Peyer's patch (tissue), 4 donors: ENCODE measurements at regions not wholly inside any gene's neighbourhood (a gene's known extent, or its start where the extent isn't known, plus 50 kb on each side); places are given as distances from the start of the nearest gene placed in this dataset.

Experiments
- DNase-seq, 3 donors: peaks; one replicate each; pipeline ENCODE4 v3.0.0-alpha.2; 2017 to 2019
- H3K27ac ChIP-seq, 4 donors: fragments of 200-600 bp; sonication (generic); one replicate each; pipeline ENCODE4 v1.5.1; 2016 to 2019
- H3K27me3 ChIP-seq, 2 donors: fragments of 200-600 bp; sonication (generic); one replicate each; pipeline ENCODE4 v1.5.1; 2019
- H3K36me3 ChIP-seq, 3 donors: fragments of 200-600 bp; sonication (generic); one replicate each; pipeline ENCODE4 v1.5.1; 2016 to 2019
- H3K4me1 ChIP-seq, 4 donors: fragments of 200-600 bp; sonication (generic); one replicate each; pipeline ENCODE4 v1.5.1; 2016 to 2019
- H3K4me3 ChIP-seq, 4 donors: fragments of 200-600 bp; sonication (generic); 1 replicate in 3 of 4; 2 replicates in 1 of 4; pipeline ENCODE4 v1.5.1; 2016 to 2019; ENCODE audit warnings: mild to moderate bottlenecking in 1 of 4
- H3K9me3 ChIP-seq, 4 donors: fragments of 200-600 bp; sonication (generic); one replicate each; pipeline ENCODE4 v1.5.1; 2016 to 2019; ENCODE audit warnings: mild to moderate bottlenecking in 1 of 4
- POLR2A ChIP-seq, 2 donors: fragments of 450-650 bp; IDR thresholded peaks; one replicate each; pipeline ENCODE4 v1.5.1; 2017; ENCODE audit warnings: antibody characterized with exemption in 2 of 2, mild to moderate bottlenecking in 2 of 2, moderate library complexity in 2 of 2
- TF ChIP-seq, protein P1 (sequence below), 6 experiments: fragments of 450-650 bp in 4 of 6; fragments of 200-600 bp in 2 of 6; sonication (generic) in 1 of 6; IDR thresholded peaks; one replicate each; pipeline ENCODE4 v1.5.1; 2017 to 2019; ENCODE audit warnings: antibody characterized with exemption in 6 of 6, mild to moderate bottlenecking in 3 of 6, moderate library complexity in 1 of 6

DNA sequence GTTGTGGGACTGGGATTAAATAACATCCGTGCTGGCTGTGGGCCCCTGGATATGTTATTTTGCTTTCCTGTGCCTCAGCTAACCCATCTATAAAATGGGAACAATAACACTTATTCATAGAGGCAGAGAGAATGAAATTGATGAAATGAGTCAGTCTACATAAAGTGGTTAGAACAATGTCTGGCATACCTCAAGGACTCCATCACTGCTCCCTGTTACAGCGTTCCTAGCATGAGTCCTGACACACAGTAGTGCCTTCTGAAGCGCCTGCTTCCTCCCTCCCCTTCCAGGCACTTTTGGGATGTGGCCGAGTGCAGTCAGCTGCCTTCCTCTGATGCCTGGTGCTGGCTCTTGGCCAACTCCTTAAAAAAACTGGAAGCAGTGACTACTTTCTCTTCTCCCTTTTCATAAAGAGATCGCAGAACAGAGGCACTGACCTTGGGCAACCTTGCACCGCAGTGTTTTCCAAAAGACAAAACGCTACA lies 108.4 kb upstream of the ZMIZ1 start:
- H3K27ac ChIP-seq: peak overlapping the region in 1 of 4 donors; percentile 50
- no peaks in the 10 kb centered on the region for H3K27me3 ChIP-seq
- H3K36me3 ChIP-seq: no peaks in the 10 kb centered on the region
- H3K4me3 ChIP-seq: no peak overlapping the region
- peak in 1 of 3 donors; percentile 71 for DNase-seq
- H3K9me3 ChIP-seq: no peaks in the 10 kb centered on the region
- H3K4me1 ChIP-seq: peaks cover 0 to 10% (median 0%) of the 10 kb centered on the region in 4 donors
- TF ChIP-seq, protein P1, sequence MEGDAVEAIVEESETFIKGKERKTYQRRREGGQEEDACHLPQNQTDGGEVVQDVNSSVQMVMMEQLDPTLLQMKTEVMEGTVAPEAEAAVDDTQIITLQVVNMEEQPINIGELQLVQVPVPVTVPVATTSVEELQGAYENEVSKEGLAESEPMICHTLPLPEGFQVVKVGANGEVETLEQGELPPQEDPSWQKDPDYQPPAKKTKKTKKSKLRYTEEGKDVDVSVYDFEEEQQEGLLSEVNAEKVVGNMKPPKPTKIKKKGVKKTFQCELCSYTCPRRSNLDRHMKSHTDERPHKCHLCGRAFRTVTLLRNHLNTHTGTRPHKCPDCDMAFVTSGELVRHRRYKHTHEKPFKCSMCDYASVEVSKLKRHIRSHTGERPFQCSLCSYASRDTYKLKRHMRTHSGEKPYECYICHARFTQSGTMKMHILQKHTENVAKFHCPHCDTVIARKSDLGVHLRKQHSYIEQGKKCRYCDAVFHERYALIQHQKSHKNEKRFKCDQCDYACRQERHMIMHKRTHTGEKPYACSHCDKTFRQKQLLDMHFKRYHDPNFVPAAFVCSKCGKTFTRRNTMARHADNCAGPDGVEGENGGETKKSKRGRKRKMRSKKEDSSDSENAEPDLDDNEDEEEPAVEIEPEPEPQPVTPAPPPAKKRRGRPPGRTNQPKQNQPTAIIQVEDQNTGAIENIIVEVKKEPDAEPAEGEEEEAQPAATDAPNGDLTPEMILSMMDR (IDR thresholded peaks at IDR 0.05): no peak
- no peak for TF ChIP-seq POLR2A (IDR thresholded peaks at IDR 0.05)

DNA sequence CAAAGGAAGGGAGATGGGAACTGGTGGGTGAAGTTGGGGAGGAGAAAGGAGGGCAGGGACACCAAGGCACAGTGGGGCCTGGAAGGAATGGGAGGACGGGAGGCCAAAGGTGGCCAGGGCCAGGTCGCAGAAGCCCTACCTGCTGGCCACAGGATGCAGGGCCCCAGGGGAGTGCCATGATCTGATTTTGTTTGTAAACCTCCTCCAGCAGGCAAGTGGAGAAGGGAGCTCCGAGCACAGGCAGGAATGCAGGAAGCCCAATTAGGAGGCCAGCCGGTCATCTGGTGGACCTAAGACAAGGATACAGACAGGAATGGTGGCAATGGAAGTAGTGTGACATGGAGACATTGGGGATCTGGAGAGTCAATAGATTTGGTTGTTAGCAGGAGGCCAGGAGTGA lies 107.0 kb upstream of the ZMIZ1 start:
- Histone ChIP-seq H3K36me3 (no peaks in the 10 kb centered on the region), H3K9me3 (no peaks in the 10 kb centered on the region), H3K4me3 (no peak overlapping the region), H3K4me1 (peaks cover 0 to 13% (median 0%) of the 10 kb centered on the region in 4 donors), H3K27me3 (no peaks in the 10 kb centered on the region), H3K27ac (no peak overlapping the region)
- no peak for TF ChIP-seq POLR2A (IDR thresholded peaks at IDR 0.05)
- TF ChIP-seq, protein P1 (IDR thresholded peaks at IDR 0.05): no peak
- no peak for DNase-seq

DNA sequence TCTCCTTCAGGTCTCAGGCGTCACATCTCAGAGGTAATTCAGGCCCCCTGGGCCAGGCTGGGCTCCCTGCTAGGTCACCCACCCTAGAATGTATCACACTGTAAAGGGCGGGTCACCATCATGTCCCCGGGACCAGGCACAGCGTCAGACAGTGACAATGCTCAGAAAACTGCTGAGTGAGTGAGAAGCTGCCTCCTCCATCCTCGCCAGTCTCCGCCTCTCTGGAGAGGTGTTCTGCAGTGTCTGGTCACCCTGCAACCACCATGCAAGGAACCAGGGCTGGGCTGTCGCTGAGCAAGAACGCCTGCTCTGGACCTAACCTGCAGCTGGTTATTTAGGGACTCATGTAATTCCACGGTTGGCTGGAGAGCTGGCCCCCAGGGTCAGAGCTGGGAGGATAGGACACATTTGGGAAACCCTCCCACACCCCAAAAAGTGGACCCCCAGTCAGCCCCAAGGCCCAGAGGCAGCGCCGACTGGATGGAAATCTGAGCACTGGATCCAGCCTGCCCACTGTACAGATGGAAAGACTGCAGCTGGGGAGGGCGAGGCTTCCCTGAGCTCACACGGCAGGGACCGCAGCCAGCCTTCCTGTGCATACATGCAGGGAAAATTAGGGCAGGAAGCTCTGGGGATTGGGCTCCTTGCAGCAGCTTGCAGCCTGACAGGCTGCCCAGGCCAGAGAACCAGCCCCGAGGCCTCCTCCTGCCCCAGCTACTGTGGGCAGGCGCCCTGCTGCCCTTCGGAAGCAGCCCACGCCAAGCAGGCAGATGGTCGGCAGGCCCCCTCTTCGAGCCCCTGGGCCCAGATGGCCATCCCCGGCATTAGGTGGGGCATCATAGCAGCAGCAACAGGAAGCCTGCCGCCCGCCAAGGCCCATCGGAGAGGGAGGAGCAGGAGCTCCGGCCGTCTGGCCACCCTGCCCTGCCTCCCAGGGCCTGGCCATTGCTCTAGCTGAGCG lies 105.4 kb upstream of the ZMIZ1 start:
- no peak for DNase-seq
- Histone ChIP-seq H3K27me3 (no peaks in the 10 kb centered on the region), H3K27ac (no peak overlapping the region), H3K4me3 (no peak overlapping the region), H3K9me3 (no peaks in the 10 kb centered on the region), H3K4me1 (peaks cover 0 to 13% (median 0%) of the 10 kb centered on the region in 4 donors), H3K36me3 (no peaks in the 10 kb centered on the region)
- TF ChIP-seq POLR2A (IDR thresholded peaks at IDR 0.05): no peak
- TF ChIP-seq, protein P1 (IDR thresholded peaks at IDR 0.05): no peak

DNA sequence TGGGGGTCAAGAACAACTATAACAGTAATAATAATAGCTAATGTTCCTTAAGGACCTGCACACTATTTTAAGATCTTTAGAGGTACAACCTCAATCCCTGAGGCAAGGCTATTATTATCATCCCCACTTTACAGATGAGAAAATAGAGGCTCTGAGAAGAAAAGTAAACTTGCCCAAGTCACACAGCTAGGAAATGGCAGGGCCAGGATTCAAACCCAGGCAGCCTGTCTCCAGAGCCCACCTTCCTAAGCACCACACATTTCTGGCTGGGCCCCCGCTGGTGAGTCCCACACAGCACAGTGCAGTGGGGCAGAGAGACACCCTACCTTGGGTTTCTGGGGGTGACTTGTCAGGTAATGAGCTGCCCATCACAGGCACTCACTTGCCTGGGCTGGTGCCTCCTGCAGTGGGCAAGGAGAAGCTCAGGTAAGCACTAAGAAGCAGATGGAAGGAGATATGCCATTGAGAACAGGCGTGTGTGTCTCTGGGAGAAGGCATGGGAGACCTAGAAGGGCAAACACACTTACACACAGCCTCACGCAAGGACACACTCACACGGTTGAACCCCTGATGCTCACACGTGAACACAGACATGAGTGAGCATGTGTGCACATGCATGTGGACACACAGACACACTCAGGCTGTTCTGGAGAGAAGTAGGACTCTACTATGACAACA lies 104.4 kb upstream of the ZMIZ1 start:
- DNase-seq: no peak
- TF ChIP-seq, protein P1 (IDR thresholded peaks at IDR 0.05): no peak
- no peak for TF ChIP-seq POLR2A (IDR thresholded peaks at IDR 0.05)
- Histone ChIP-seq H3K36me3 (no peaks in the 10 kb centered on the region), H3K27me3 (no peaks in the 10 kb centered on the region), H3K27ac (no peak overlapping the region), H3K4me1 (peaks cover 0 to 13% (median 0%) of the 10 kb centered on the region in 4 donors), H3K9me3 (no peaks in the 10 kb centered on the region), H3K4me3 (no peak overlapping the region)

DNA sequence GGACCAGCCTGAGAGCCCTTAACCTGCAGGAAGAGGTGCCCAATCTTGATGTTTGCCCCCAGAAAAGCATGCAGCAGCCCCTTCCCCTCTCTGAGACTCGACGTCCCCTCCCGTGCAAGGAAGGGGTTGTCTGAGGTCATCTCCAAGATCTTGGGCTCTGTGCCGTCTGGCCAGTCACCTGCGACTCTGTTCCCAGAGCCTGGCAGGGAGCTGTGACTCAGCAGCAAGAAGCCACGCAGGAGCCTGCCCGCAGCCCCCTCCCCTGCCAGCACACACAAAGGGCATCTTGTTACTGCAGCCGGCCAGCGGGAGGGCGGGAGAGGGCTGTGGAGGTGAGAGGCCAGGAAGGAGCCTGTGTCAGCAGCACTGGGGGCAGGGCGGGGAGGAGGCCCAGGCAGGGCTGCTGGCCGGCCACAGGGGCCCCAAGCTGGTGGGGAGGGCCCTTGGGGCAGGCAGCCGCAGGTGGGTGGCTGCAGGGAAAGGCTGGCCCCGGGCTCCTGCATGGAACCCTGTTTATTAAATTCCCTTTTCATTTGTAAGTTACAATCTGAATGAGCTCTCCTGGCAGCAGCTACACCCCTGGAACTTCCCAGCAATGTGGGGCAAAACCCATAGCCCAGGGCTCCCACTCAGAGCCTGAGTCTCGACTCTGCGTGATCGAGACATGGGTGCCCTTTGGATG lies 103.7 kb upstream of the ZMIZ1 start:
- no peak overlapping the region for H3K4me3 ChIP-seq
- H3K9me3 ChIP-seq: no peaks in the 10 kb centered on the region
- no peak overlapping the region for H3K27ac ChIP-seq
- H3K36me3 ChIP-seq: no peaks in the 10 kb centered on the region
- H3K27me3 ChIP-seq: no peaks in the 10 kb centered on the region
- TF ChIP-seq POLR2A (IDR thresholded peaks at IDR 0.05): no peak
- TF ChIP-seq, protein P1 (IDR thresholded peaks at IDR 0.05): no peak
- no peak for DNase-seq
- H3K4me1 ChIP-seq: peaks cover 0 to 13% (median 0%) of the 10 kb centered on the region in 4 donors
